OCI-LY1 (cell line): ENCODE measurements at regions not wholly inside any gene's neighbourhood (a gene's known extent, or its start where the extent isn't known, plus 50 kb on each side); places are given as distances from the start of the nearest gene placed in this dataset.

Experiments
- H2AFZ ChIP-seq: fragments of 200-600 bp; sonication (generic), shearing (Covaris generic); 2 replicates; pipeline ENCODE4 v1.6.0; 2014; ENCODE audit warnings: antibody characterized with exemption, mild to moderate bottlenecking, low read length
- H3F3A ChIP-seq: fragments of 200-600 bp; sonication (generic), shearing (Covaris generic); 2 replicates; pipeline ENCODE4 v1.6.0; 2014; ENCODE audit warnings: mild to moderate bottlenecking, antibody characterized with exemption, low read length, moderate library complexity; ENCODE audit not compliant: insufficient read depth
- H3K27ac ChIP-seq: fragments of 200-600 bp; sonication (generic); 2 replicates; pipeline ENCODE4 v1.5.1; 2014; ENCODE audit warnings: low read length, mixed run types, mild to moderate bottlenecking, low read depth; ENCODE audit not compliant: poor library complexity, severe bottlenecking
- H3K27me3 ChIP-seq: fragments of 200-600 bp; sonication (generic); 2 replicates; pipeline ENCODE4 v1.6.0; 2014; ENCODE audit warnings: antibody characterized with exemption, mild to moderate bottlenecking, low read length, moderate library complexity; ENCODE audit not compliant: insufficient read depth
- H3K36me3 ChIP-seq: fragments of 200-600 bp; sonication (generic); 2 replicates; pipeline ENCODE4 v1.6.1; 2014; ENCODE audit warnings: mild to moderate bottlenecking, antibody characterized with exemption, low read length, moderate library complexity, mixed read lengths; ENCODE audit not compliant: insufficient read depth
- H3K4me1 ChIP-seq: fragments of 200-600 bp; sonication (generic); 2 replicates; pipeline ENCODE4 v1.5.1; 2014; ENCODE audit warnings: mild to moderate bottlenecking, low read length, moderate library complexity; ENCODE audit not compliant: insufficient read depth, severe bottlenecking
- H3K4me2 ChIP-seq: fragments of 200-600 bp; sonication (generic), shearing (Covaris generic); 2 replicates; pipeline ENCODE4 v1.6.1; 2014; ENCODE audit warnings: low read length
- H3K4me3 ChIP-seq: fragments of 200-600 bp; sonication (generic); 2 replicates; pipeline ENCODE4 v1.5.1; 2014; ENCODE audit warnings: low read length, low read depth, mild to moderate bottlenecking, mixed read lengths; ENCODE audit not compliant: poor library complexity, severe bottlenecking
- H3K79me2 ChIP-seq: fragments of 200-600 bp; shearing (Covaris generic); 2 replicates; pipeline ENCODE4 v1.6.1; 2016; ENCODE audit warnings: mixed run types, low read length, mixed read lengths; ENCODE audit not compliant: insufficient read depth
- H3K9ac ChIP-seq: fragments of 200-600 bp; sonication (generic), shearing (Covaris generic); 2 replicates; pipeline ENCODE4 v1.6.1; 2014; ENCODE audit warnings: mild to moderate bottlenecking, low read length, mixed read lengths
- H3K9me2 ChIP-seq: fragments of 200-600 bp; sonication (generic), shearing (Covaris generic); 2 replicates; pipeline ENCODE4 v1.6.1; 2014; ENCODE audit warnings: low read depth, mild to moderate bottlenecking, low read length, mixed read lengths
- H3K9me3 ChIP-seq: fragments of 200-600 bp; shearing (Covaris generic); 2 replicates; pipeline ENCODE4 v1.6.1; 2014; ENCODE audit warnings: low read length, mixed read lengths
- H4K20me1 ChIP-seq: fragments of 200-600 bp; sonication (generic), shearing (Covaris generic); 2 replicates; pipeline ENCODE4 v1.6.0; 2016; ENCODE audit warnings: mild to moderate bottlenecking, low read length; ENCODE audit not compliant: insufficient read depth
- CTCF ChIP-seq: fragments of 200-600 bp; sonication (generic), shearing (Covaris generic); IDR thresholded peaks from 2 replicates; pipeline ENCODE4 v1.5.1; 2017; ENCODE audit warnings: mild to moderate bottlenecking, antibody characterized with exemption, low read length, moderate library complexity, mixed read lengths
- EZH2 ChIP-seq: fragments of 200-600 bp; sonication (generic), shearing (Covaris generic); IDR thresholded peaks from 2 replicates; pipeline ENCODE4 v1.8.0; 2017; ENCODE audit warnings: borderline replicate concordance, mixed run types, mild to moderate bottlenecking, antibody characterized with exemption, low read length, moderate library complexity, mixed read lengths

- H3K36me3 ChIP-seq, result no peaks in the 10 kb centered on the region
- H3K27ac ChIP-seq, result no peak overlapping the region
- no peaks in the 10 kb centered on the region for H3K9me3 ChIP-seq
- no peaks in the 10 kb centered on the region for H4K20me1 ChIP-seq
- no peak for TF ChIP-seq CTCF
- no peak for TF ChIP-seq EZH2
- H2AFZ ChIP-seq, result no peak overlapping the region
- H3K9ac ChIP-seq, result no peak overlapping the region
- H3K79me2 ChIP-seq, result no peaks in the 10 kb centered on the region
- no peaks in the 10 kb centered on the region for H3K27me3 ChIP-seq
- H3K4me3 ChIP-seq, result no peak overlapping the region
- H3F3A ChIP-seq, result no peaks in the 10 kb centered on the region
- H3K9me2 ChIP-seq, result no peaks in the 10 kb centered on the region
- H3K4me1 ChIP-seq, result no peaks in the 10 kb centered on the region
- no peak overlapping the region for H3K4me2 ChIP-seq
Measured at GRCh38 chr4:18480342-18480741, 458.8 kb upstream of the LCORL start.

GRCh38 chr4:18479825-18480224, 458.3 kb upstream of the LCORL start:
- Histone ChIP-seq H3K4me3 (no peak overlapping the region), H3K79me2 (no peaks in the 10 kb centered on the region), H3K27ac (no peak overlapping the region), H3K9ac (no peak overlapping the region), H3K4me1 (no peaks in the 10 kb centered on the region), H4K20me1 (no peaks in the 10 kb centered on the region), H3K27me3 (no peaks in the 10 kb centered on the region), H3K36me3 (no peaks in the 10 kb centered on the region), H3K4me2 (no peak overlapping the region), H3F3A (no peaks in the 10 kb centered on the region), H3K9me2 (no peaks in the 10 kb centered on the region), H2AFZ (no peak overlapping the region), H3K9me3 (no peaks in the 10 kb centered on the region)
- TF ChIP-seq CTCF (no peak), EZH2 (no peak)

GRCh38 chr4:18463987-18464559, 442.5 kb upstream of the LCORL start:
- Histone ChIP-seq H3K4me1 (no peaks in the 10 kb centered on the region), H3K27ac (no peak overlapping the region), H3K79me2 (no peaks in the 10 kb centered on the region), H2AFZ (no peak overlapping the region), H3K9ac (no peak overlapping the region), H3K9me3 (no peaks in the 10 kb centered on the region), H4K20me1 (no peaks in the 10 kb centered on the region), H3F3A (no peaks in the 10 kb centered on the region), H3K4me3 (no peak overlapping the region), H3K36me3 (no peaks in the 10 kb centered on the region), H3K27me3 (no peaks in the 10 kb centered on the region), H3K9me2 (no peaks in the 10 kb centered on the region), H3K4me2 (no peak overlapping the region)
- TF ChIP-seq CTCF, result no peak
- TF ChIP-seq EZH2, result no peak
